ENCODE measurements at regions not wholly inside any gene's neighbourhood (a gene's known extent, or its start where the extent isn't known, plus 50 kb on each side); places are given as distances from the start of the nearest gene placed in this dataset.

GRCh38 chr16:55031481-55031880 lies 100.8 kb downstream of the IRX5 start:
- TF ChIP-seq CTCF (optimal IDR thresholded peaks at IDR 0.05 in 1 of 3, IDR thresholded peaks at IDR 0.05 in 1 of 3, conservative IDR thresholded peaks at IDR 0.05 in 1 of 3; ENCODE audit: extremely low read depth in 1 of 3, insufficient read depth in 2 of 3, low read length in 3 of 3) (no peak), EZH2 (IDR thresholded peaks at IDR 0.05; ENCODE audit: low read length) (no peak)
